ENCODE measurements at regions not wholly inside any gene's neighbourhood (a gene's known extent, or its start where the extent isn't known, plus 50 kb on each side); places are given as distances from the start of the nearest gene placed in this dataset.

DNA sequence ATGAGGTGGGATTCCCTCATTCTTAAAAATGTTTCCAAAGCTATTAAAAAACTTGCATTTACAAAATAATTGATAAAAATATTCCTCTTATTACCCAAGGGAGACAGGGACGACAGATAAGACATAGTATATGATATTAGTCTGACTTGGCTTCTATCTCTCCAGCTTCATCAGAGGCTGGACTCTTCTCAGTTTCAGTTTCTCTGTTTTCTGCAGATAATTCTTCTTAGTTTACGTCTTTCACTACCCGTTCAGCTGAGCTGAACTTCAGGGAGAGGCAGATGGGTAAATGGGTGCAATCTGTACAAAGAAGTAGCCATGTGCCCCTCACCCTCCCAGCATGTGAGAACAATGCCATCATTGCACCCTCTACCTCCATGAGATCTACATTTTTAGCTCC lies 214.0 kb upstream of the SLIT2 start:
- TF ChIP-seq, protein P1, sequence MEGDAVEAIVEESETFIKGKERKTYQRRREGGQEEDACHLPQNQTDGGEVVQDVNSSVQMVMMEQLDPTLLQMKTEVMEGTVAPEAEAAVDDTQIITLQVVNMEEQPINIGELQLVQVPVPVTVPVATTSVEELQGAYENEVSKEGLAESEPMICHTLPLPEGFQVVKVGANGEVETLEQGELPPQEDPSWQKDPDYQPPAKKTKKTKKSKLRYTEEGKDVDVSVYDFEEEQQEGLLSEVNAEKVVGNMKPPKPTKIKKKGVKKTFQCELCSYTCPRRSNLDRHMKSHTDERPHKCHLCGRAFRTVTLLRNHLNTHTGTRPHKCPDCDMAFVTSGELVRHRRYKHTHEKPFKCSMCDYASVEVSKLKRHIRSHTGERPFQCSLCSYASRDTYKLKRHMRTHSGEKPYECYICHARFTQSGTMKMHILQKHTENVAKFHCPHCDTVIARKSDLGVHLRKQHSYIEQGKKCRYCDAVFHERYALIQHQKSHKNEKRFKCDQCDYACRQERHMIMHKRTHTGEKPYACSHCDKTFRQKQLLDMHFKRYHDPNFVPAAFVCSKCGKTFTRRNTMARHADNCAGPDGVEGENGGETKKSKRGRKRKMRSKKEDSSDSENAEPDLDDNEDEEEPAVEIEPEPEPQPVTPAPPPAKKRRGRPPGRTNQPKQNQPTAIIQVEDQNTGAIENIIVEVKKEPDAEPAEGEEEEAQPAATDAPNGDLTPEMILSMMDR (IDR thresholded peaks at IDR 0.05; ENCODE audit: low read depth, low read length, poor library complexity, severe bottlenecking), result no peak
- no peak for TF ChIP-seq EZH2phosphoT487 (IDR thresholded peaks at IDR 0.05; ENCODE audit: borderline replicate concordance, low read length)

Data from DOHH2 (cell line).